GM21576 (cell line): ENCODE measurements at regions not wholly inside any gene's neighbourhood (a gene's known extent, or its start where the extent isn't known, plus 50 kb on each side); places are given as distances from the start of the nearest gene placed in this dataset.
"Not testable (repeated sequence)": the region's sequence is repeated elsewhere in the genome, so short reads cannot be mapped to it uniquely, and the experiment has no call there.

Experiments used
- ATAC-seq: cut with Tn5 transposase; IDR thresholded peaks from one replicate; pipeline ENCODE4 v1.9.1; 2021; ENCODE audit warnings: mild to moderate bottlenecking, moderate library complexity; ENCODE audit not compliant: unreplicated experiment

DNA sequence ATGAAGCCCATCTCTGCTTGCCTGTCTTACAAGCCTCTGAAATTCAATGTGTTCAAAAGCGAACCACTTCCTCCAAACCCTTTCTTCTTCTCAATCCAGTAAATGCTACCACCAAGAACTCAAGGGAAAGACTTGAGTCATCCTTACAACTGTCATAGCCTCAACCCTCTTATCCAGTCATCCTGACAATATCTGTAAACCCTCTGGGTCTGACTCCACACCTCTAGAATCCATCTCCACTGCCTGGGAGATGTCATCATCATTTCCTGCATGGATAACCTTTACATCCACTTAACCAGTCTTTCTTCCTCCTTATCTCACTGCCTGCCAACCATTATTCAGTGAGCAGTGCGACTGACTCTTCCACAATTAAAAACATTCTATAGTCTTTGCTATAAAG lies 441.1 kb downstream of the SETD4 start:
- no peak for ATAC-seq

- no peak for ATAC-seq
Measured at GRCh38 chr21:35617491-35617890, 442.8 kb downstream of the SETD4 start.

DNA sequence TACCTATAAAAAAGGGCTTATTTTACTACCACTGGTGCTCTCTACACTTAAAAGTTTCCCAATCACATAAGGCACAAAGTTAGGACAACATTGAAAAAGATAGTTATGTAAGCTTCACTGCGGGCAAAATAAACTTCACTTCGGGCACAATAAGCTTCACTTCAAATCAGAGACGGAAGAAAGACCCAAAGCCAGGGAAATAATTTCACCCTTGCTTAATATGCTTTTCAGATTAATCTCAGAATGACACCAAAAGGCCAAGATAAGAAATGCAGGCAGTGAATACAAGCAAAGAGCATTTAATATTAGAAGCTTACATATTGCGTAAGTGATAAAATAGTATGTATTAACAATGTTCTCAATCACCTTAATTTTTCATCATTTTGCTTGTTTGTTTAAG lies 444.2 kb downstream of the SETD4 start:
- ATAC-seq = no peak

DNA sequence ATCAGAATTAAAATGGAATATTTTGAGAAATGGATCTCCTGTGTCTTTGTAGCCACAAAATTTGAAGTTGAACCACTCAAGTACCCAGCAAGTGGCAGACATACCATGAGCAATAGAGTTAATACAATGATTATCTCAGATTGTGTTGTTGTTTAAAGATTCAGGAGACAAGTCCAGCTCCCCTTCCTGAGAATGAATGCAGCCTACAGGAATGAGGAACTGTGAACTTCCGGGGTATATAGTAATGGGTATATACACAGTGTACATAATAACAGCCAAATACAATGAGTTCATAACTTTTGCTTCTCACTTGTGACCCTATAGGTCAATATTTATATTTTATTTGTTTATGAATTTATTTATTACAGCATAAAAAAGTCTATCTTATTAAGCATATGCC lies 445.0 kb downstream of the SETD4 start:
- ATAC-seq = no peak

DNA sequence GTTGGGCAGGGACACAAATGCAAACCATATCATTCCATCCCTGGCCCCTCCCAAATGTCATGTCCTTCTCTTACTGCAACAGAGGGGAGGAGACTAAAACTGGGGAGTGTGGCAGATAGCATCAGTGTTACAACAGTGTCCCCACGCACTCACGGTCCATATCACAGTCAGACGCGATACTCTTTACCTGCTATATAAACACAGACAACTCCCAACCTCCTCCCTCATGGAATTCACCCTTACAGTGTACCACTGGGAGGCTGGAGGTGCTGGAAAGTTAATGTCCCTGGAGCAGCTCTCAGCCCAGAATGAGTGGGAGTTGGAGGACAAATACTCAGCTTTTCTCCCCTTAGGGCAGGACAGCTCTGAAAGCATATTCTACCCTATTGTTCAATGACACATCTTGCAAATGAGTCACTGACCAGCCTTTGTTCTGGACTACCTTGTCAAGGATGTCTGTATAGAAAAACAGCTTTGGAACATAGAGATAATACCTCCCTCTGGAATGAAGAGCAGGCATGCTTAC lies 445.9 kb downstream of the SETD4 start:
- no peak for ATAC-seq

DNA sequence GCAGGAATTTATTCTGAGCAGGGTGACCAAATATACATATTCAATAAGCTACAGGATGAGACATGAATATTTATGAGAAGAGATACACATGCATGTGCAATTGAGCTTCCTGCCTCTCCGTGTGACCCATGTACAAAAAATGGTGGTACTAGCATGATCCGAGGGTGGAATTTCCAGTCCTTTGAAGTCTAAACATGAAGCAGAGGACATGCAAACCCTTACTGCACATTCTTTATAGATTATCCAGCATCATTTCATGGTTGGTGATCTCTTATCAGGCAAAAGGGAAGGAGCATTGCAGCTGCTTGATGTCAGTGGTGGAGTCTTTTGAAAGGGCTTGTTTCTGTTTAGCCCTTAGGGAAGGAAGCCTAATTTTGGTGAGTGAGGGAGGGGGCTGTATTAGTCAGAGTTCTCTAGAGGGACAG lies 448.6 kb downstream of the SETD4 start:
- no peak for ATAC-seq

- ATAC-seq = no peak
Measured at GRCh38 chr21:35609263-35609662, 451.1 kb downstream of the SETD4 start.

DNA sequence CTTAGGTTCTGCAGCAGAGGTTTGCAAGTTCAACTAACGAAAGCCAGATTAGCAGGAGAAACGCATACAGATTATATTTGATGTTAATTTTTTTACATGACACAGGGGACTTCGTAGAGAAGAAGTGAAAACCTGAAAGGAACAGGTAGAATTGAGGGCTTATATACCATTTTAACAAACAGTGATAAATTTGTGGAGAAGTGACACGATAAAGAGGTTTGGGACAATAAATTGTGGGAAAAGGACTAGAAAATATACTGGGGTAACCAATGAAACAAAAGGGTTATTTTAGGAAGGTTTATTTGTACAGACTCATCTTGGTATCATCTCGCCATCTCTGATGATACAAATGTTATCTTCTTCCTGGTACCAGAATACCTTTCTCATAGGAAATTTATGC lies 452.9 kb downstream of the SETD4 start:
- ATAC-seq = no peak

- ATAC-seq = no peak
Measured at GRCh38 chr21:35606578-35606977, 453.7 kb downstream of the SETD4 start.

GRCh38 chr21:35606146-35606545 lies 454.2 kb downstream of the SETD4 start:
- ATAC-seq = no peak

DNA sequence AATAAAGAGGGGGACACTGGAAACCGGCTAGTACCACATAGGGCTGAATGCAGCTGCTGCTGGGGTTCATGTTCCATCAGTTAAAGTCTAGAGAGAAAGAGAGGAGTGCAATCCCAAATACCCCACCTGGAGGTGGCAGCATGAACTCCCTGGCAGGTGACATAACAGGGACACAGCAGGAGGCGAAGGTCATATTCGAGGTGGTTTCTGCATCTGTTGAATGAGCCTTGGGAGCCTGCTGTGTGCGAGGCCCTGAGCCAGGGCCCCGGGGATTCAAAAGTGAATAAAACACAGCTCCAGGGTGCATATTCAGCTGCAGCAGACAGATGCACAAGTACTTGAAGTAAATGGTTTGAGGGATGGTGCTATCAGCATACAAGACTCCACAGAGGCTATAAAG lies 456.8 kb downstream of the SETD4 start:
- no peak for ATAC-seq

DNA sequence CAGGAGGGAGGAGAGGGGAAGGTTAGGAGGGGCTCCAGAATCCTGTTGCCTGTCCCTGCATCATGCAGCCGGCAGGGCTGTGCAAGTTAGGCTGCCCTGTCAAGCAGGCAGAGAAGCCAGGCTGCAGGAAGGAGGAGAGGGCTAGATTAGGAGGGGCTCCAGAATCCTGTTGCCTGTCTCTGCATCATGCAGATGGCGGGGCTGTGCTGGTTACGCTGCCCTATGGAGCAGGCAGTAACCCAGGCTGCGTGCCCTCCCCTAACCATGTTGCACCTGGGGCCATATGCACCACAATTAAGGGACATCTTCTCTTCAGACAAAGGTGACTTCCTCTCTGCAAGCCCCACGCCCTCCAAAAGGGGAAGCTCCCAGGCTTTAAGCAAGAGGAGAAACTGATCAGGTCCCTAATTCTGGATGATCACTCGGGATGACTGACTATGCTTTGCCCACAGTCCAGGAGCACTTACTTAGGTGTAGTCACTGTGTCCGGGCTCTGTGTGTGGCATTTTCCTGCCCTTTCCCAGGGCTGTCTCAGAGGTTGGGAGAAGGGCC lies 457.4 kb downstream of the SETD4 start:
- no peak for ATAC-seq

DNA sequence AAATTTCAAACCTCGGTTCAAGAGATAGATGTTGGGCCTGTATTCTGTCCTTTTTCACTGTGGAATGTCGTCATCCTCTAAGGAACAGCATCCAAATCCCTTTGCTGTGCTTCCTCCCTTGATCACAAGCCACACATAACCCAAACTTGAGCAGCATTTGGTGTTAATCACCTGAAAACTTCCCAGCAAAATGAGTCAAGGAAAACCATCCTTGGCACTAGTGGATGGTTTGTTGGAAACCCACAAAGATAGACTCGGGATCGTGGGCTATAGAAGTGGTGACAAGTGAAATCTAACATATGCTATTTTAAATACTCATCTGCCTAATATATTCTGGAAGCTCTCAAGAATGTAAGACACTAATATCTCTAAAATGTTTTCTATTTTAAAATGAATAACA lies 459.1 kb downstream of the SETD4 start:
- no peak for ATAC-seq

DNA sequence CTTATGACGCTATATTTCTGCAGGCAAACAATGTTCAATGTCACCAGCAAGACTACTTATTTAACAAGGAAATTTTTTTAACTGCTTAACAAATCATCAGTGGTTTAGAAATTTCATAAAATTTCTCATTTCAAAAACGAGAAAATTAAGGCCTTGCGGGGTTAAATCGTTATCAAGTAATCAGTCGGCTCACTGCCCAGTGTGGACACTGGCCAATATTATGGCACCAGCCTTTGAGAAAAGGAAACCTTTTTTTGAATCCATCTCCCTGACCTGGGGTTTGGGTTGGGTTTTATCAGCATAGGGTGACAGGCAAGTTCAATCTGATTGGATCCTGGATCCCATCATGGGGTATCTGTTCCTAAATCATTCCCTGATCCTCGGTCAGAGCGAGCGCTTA lies 461.2 kb downstream of the SETD4 start:
- ATAC-seq = no peak

- ATAC-seq = no peak
Measured at GRCh38 chr21:35597750-35598339, 462.5 kb downstream of the SETD4 start.

DNA sequence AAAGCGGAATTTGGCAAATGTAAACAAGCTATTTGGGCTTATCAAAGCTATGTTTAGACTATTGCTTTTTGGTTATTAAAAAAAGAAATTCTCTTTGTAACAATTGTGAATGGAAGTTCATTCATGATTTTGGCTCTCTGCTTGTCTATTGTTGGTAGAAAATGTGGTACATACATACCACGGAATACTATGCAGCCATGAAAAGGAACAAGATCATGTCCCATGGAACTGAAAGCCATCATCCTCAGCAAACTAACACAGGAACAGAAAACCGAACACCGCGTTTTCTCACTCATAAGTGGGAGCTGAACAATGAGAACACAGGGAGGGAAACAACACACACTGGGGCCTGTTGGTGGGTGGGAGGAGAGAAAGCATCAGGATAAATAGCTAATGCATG lies 465.4 kb downstream of the SETD4 start:
- ATAC-seq = no peak

DNA sequence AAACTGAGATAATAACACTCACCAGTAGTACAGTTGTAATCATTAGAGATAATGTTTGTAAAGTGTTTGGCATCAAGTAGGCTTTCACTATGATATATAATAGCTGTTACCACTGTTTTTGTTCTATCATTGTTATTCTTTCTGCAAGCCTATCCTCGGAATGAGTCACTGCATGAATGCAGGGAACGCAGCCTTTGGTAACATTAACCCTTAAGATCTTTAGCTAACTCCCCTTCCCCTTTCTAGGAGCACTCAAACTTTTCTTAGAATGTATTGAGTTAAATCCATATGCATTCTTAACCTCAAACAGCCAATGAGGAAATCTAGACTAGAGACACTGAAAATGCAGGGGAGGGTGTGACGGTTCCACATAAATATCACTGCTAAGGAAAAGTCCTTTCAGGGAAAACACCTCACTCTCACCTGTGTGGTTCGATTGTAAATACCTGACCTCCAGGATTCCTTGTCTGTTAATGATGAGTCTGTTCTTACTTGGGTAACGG lies 467.3 kb downstream of the SETD4 start:
- no peak for ATAC-seq

GRCh38 chr21:35590284-35590683 lies 470.0 kb downstream of the SETD4 start:
- ATAC-seq = not testable (repeated sequence)

DNA sequence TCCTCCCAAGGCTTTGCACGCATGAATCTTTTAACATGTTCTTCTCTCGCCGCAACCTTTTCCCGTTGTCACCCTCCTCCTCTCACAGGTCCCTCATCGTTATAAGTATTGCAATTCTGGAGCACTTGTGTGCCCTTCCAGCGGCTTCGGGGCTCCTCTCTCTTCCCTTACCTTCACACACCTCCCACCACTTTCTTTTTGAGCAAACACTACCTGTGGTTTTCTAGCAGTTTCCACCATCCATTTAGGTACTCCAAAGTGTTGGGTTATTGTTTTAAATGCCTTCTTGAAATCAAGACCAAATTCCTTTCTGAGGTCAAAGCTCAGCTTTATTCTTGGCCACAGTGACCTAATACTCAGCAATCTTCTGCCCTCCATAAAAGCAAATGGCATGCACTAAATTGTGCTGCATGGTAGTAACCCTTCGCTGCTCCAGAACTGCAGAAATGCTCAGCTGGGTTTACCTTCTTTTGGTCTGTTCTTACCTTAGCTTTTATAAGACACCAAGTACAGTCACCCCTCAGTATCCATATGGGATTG lies 472.4 kb downstream of the SETD4 start:
- no peak for ATAC-seq

DNA sequence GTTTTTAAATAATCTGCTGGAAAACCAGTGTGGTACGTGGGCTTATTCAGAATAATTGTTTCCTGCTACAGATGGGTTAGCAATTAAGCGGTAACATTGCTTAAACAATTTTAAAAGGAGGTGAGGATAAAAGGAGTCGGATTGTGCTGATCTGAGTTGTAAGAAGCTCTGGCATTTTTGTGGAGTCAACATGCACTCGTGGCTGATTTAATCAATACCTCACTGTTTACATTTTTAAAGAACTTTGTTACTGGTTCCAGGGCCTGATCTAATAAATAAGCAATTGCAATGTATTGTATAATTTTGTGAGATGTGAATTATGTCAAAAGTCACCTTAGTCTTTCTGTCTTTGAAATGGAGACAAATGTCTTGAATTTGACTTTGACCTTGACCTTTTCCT lies 474.0 kb downstream of the SETD4 start:
- ATAC-seq = no peak

DNA sequence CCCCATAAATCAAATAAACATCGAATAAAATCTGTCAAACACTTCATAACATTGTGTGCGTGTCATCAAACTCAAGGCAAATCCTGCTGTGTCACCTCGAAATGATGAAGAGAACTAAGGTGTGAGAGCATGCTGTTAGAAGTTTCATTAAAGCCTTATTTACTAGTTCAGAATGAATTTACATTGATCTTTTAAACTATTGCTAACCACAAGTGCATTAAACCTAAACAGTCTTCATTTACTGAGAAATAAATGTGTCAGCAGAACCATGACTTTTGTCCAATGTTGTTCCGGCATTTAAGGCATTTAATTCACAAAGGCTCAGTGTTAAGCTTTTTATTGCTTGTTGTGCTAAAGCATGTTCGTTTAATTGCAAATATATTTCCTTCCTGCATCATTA lies 474.4 kb downstream of the SETD4 start:
- ATAC-seq = no peak

GRCh38 chr21:35585155-35585554 lies 475.2 kb downstream of the SETD4 start:
- ATAC-seq = no peak
